Breast epithelium (tissue), 4 donors: ENCODE measurements at regions not wholly inside any gene's neighbourhood (a gene's known extent, or its start where the extent isn't known, plus 50 kb on each side); places are given as distances from the start of the nearest gene placed in this dataset.

ENCODE experiments used
- DNase-seq, 2 donors: peaks; one replicate each; pipeline ENCODE4 v3.0.0-alpha.2; 2019; ENCODE audit warnings: low spot score in 2 of 2
- H3K27ac ChIP-seq, 2 donors: fragments of 200-600 bp; sonication (generic) in 1 of 2; one replicate each; pipeline ENCODE4 v1.5.1; 2016 to 2019; ENCODE audit warnings: mild to moderate bottlenecking in 1 of 2
- H3K27me3 ChIP-seq, 2 donors: fragments of 200-600 bp; sonication (generic) in 1 of 2; one replicate each; pipeline versions ENCODE4 v1.5.1 to v1.6.0; 2017 to 2019; ENCODE audit warnings: control low read depth in 1 of 2, mild to moderate bottlenecking in 1 of 2
- H3K36me3 ChIP-seq: fragments of 200-600 bp; one replicate; pipeline ENCODE4 v1.5.1; 2019
- H3K4me1 ChIP-seq, 2 donors: fragments of 200-600 bp; sonication (generic); one replicate each; pipeline ENCODE4 v1.5.1; 2016 to 2019; ENCODE audit warnings: control low read depth in 1 of 2
- H3K4me3 ChIP-seq, 3 donors: fragments of 200-600 bp; sonication (generic); 1 replicate in 2 of 3; 2 replicates in 1 of 3; pipeline ENCODE4 v1.5.1; 2016 to 2019; ENCODE audit warnings: mild to moderate bottlenecking in 3 of 3, moderate library complexity in 2 of 3
- H3K9me3 ChIP-seq, 2 donors: fragments of 200-600 bp; sonication (generic) in 1 of 2; one replicate each; pipeline ENCODE4 v1.5.1; 2016 to 2019; ENCODE audit warnings: control low read depth in 1 of 2
- CTCF ChIP-seq, 3 donors: fragments of 450-650 bp; IDR thresholded peaks; one replicate each; pipeline ENCODE4 v1.5.1; 2016 to 2017; ENCODE audit warnings: antibody characterized with exemption in 3 of 3, mild to moderate bottlenecking in 3 of 3, moderate library complexity in 3 of 3
- POLR2A ChIP-seq: fragments of 450-650 bp; IDR thresholded peaks from one replicate; pipeline ENCODE4 v1.6.1; 2016; ENCODE audit warnings: antibody characterized with exemption, mild to moderate bottlenecking, moderate library complexity
- POLR2AphosphoS5 ChIP-seq, 3 donors: sonication (generic); formaldehyde crosslinking; IDR thresholded peaks; one replicate each; pipeline ENCODE4 v1.6.1; 2017; ENCODE audit warnings: antibody characterized with exemption in 3 of 3
- intact Hi-C: fragments of 100-400 bp; cut with DNase I; formaldehyde crosslinking; loops from one replicate; pipeline ENCODE4 v1.15.1; 2023; ENCODE audit warnings: low total_unique reads

DNA sequence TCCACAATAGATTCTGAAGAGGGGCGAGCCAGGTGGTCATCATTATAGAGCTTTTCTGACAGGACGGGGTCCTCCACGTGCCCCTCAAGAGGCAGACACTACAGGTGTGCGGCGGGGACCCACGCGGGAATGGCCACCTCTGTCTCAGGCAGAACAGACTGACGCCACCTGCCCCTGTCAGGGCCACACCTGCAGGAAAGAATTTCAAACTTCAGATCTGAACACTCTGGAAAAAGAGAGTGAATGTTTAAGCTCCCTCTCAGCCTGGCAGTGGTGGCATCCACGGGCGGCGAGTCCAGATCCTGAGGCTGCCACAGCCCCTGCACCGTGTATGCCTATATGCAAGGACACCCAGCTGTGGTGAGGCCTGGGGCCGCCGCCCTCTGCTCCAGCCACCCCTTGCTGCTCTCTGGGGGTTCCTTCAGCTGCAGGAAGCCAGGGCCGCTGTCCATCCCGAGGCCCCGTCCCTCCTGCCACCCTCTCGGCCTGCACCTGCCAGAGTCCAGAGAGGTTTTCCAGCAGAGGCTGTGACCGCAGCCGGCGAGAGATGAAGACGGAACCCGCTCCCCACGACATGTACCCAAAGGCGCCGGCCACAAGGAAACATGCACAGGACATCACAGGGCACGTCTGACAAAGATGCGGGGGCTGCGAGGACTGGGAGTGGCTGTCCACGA, 234.9 kb downstream of the ERMARD start:
- Histone ChIP-seq H3K27me3 (no peaks in the 10 kb centered on the region), H3K4me3 (no peak overlapping the region), H3K27ac (no peak overlapping the region), H3K36me3 (no peaks in the 10 kb centered on the region), H3K4me1 (no peaks in the 10 kb centered on the region), H3K9me3 (no peaks in the 10 kb centered on the region)
- intact Hi-C loops, result no loop called here
- TF ChIP-seq POLR2AphosphoS5 (IDR thresholded peaks at IDR 0.05) (no peak), CTCF (IDR thresholded peaks at IDR 0.05) (no peak)
- DNase-seq, result peak in 1 of 2 donors; percentile 31

- no peak overlapping the region for H3K4me3 ChIP-seq
- no peaks in the 10 kb centered on the region for H3K9me3 ChIP-seq
- no peak for TF ChIP-seq POLR2AphosphoS5 (IDR thresholded peaks at IDR 0.05)
- no peak for TF ChIP-seq POLR2A
- TF ChIP-seq CTCF (IDR thresholded peaks at IDR 0.05), result no peak
- peak in 1 of 2 donors; percentile 43 for DNase-seq
- intact Hi-C loops, result no loop called here
- no peak overlapping the region for H3K27ac ChIP-seq
- no peaks in the 10 kb centered on the region for H3K36me3 ChIP-seq
- H3K4me1 ChIP-seq, result no peaks in the 10 kb centered on the region
- no peaks in the 10 kb centered on the region for H3K27me3 ChIP-seq
These were observed 233.9 kb downstream of the ERMARD start for GRCh38 chr6:169985121-169986015.

DNA sequence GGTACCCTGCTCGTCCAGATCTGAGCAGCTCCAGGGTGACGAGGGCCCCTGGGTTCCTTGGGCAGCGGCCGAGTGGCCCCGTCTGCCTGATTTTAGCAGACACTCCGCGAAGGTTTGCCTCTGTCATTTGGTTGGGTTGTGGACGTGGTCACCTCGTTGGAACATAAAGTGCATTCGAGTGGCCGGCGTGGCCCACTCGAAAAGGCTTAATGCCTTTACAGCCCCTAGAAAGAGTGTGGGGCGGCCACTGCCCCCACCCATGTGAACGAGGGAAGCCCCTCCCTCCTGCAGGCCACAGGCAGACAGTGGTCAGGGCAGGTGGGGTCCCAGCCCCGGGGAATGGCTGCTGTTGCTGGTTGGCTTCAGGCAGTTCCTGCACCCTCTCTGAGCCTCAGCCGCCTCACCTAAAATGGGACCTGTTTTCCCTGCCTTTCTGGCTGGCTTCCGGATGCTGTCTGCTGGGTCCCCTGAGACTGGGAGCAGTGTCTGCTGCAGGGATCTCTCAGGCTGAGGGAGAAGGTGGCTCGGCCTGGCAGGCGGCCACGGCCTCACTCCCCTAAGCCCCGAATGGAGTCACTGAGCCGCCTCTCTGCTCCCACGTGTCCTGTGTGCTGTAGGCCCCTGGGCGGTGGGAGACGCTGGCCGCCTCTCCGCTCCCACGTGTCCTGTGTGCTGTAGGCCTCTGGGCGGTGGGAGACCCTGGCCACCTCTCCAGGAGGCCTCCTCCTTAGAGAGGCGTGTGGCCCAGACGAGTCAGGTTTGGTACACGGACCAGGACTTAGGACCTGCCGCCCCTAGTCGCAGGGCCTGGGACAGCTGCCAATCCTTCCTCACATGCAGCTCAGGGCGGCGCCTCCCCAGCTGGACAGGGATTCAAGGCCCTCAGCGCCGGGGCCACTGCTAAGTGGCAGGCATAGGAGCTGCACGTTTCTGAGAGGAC, 233.0 kb downstream of the ERMARD start:
- no peaks in the 10 kb centered on the region for H3K4me1 ChIP-seq
- peak in 1 of 2 donors; percentile 47 for DNase-seq
- TF ChIP-seq CTCF (IDR thresholded peaks at IDR 0.05), result no peak
- no peak for TF ChIP-seq POLR2A
- TF ChIP-seq POLR2AphosphoS5 (IDR thresholded peaks at IDR 0.05), result no peak
- H3K36me3 ChIP-seq, result no peaks in the 10 kb centered on the region
- no peak overlapping the region for H3K4me3 ChIP-seq
- H3K9me3 ChIP-seq, result no peaks in the 10 kb centered on the region
- no peak overlapping the region for H3K27ac ChIP-seq
- intact Hi-C loops, result no loop called here
- H3K27me3 ChIP-seq, result no peaks in the 10 kb centered on the region

- Histone ChIP-seq H3K9me3 (no peaks in the 10 kb centered on the region), H3K4me3 (no peak overlapping the region), H3K27ac (no peak overlapping the region), H3K36me3 (no peaks in the 10 kb centered on the region), H3K27me3 (no peaks in the 10 kb centered on the region), H3K4me1 (no peaks in the 10 kb centered on the region)
- DNase-seq, result no peak
- intact Hi-C loops, result no loop called here
- no peak for TF ChIP-seq CTCF (IDR thresholded peaks at IDR 0.05)
- TF ChIP-seq POLR2AphosphoS5 (IDR thresholded peaks at IDR 0.05), result no peak
- no peak for TF ChIP-seq POLR2A
These were observed 232.2 kb downstream of the ERMARD start for GRCh38 chr6:169983651-169984050.
